SK-N-SH (cell line): ENCODE measurements at regions not wholly inside any gene's neighbourhood (a gene's known extent, or its start where the extent isn't known, plus 50 kb on each side); places are given as distances from the start of the nearest gene placed in this dataset.

Experiments used
- CTCF ChIA-PET: fragments of 300-600, 350-600 bp; formaldehyde crosslinking; extraction: SDS; loops from one replicate; lab custom pipeline; 2021; lab: Yijun Ruan, JAX
- POLR2A ChIA-PET: fragments of 350-600 bp; sonication (Branson Sonifier 250); formaldehyde crosslinking; extraction: SDS; loops from one replicate; lab custom pipeline; 2020; ENCODE audit warnings: antibody characterized with exemption, inconsistent platforms; lab: Yijun Ruan, JAX
- DNase-seq: peaks from one replicate; pipeline ENCODE4 v3.0.0; 2012
- H2AFZ ChIP-seq: fragments of 200-600 bp; sonication (generic); 2 replicates; pipeline ENCODE4 v1.8.1; 2016; ENCODE audit warnings: antibody characterized with exemption, mild to moderate bottlenecking, low read depth
- H3F3A ChIP-seq: fragments of 200-600 bp; sonication (generic); replicated peaks from 2 replicates; pipeline ENCODE3; 2016; ENCODE audit warnings: antibody characterized with exemption, mild to moderate bottlenecking; ENCODE audit not compliant: insufficient read depth
- H3K27ac ChIP-seq, 2 experiments: fragments of 200-500 bp in 1 of 2; fragments of 200-600 bp in 1 of 2; sonication (Bioruptor generic) in 1 of 2; sonication (generic), shearing (Covaris generic) in 1 of 2; 2 replicates each; pipeline versions ENCODE4 v1.5.1 to v1.6.1; 2014 to 2016; ENCODE audit warnings: low read depth in 2 of 2, inconsistent platforms in 1 of 2, low read length in 1 of 2, mild to moderate bottlenecking in 1 of 2, mixed read lengths in 1 of 2
- H3K27me3 ChIP-seq: fragments of 200-600 bp; sonication (generic), shearing (Covaris generic); 2 replicates; pipeline ENCODE4 v1.6.1; 2016; ENCODE audit warnings: mixed run types; ENCODE audit not compliant: insufficient read depth
- H3K36me3 ChIP-seq, 2 experiments: fragments of 200-500 bp in 1 of 2; fragments of 200-600 bp in 1 of 2; sonication (Bioruptor generic) in 1 of 2; sonication (generic) in 1 of 2; replicated peaks in 1 of 2; 2 replicates each; pipeline versions ENCODE3 to v1.5.1; 2014 to 2016; ENCODE audit warnings: low read length in 1 of 2, mild to moderate bottlenecking in 1 of 2; ENCODE audit not compliant: insufficient read depth in 2 of 2, control insufficient read depth in 1 of 2
- H3K4me1 ChIP-seq, 2 experiments: fragments of 200-500 bp in 1 of 2; fragments of 200-600 bp in 1 of 2; sonication (Bioruptor generic) in 1 of 2; sonication (generic), shearing (Covaris generic) in 1 of 2; 2 replicates each; pipeline versions ENCODE4 v1.5.1 to v1.6.1; 2014 to 2016; ENCODE audit warnings: low read depth in 1 of 2, low read length in 1 of 2, mixed run types in 1 of 2; ENCODE audit not compliant: insufficient read depth in 2 of 2, control insufficient read depth in 1 of 2
- H3K4me2 ChIP-seq: fragments of 200-600 bp; sonication (generic), shearing (Covaris generic); 2 replicates; pipeline ENCODE4 v1.6.1; 2017; ENCODE audit warnings: mixed run types
- H3K4me3 ChIP-seq, 2 experiments: fragments of 200-500 bp in 1 of 2; fragments of 200-600 bp in 1 of 2; sonication (Bioruptor generic) in 1 of 2; sonication (generic), shearing (Covaris generic) in 1 of 2; 2 replicates each; pipeline versions ENCODE4 v1.5.1 to v1.8.1; 2014 to 2016; ENCODE audit warnings: low read depth in 2 of 2, inconsistent platforms in 1 of 2, low read length in 1 of 2, mild to moderate bottlenecking in 1 of 2, mixed read lengths in 1 of 2, moderate library complexity in 1 of 2
- H3K79me2 ChIP-seq: fragments of 200-600 bp; sonication (generic); 2 replicates; pipeline ENCODE4 v1.8.1; 2017; ENCODE audit warnings: mild to moderate bottlenecking; ENCODE audit not compliant: insufficient read depth
- H3K9ac ChIP-seq: fragments of 200-600 bp; sonication (generic); 2 replicates; pipeline ENCODE4 v1.6.1; 2017; ENCODE audit warnings: mixed run types
- H3K9me2 ChIP-seq: fragments of 200-600 bp; sonication (generic); 2 replicates; pipeline ENCODE4 v1.6.1; 2017; ENCODE audit warnings: mixed run types
- H3K9me3 ChIP-seq: fragments of 200-600 bp; sonication (generic); 2 replicates; pipeline ENCODE4 v1.6.1; 2017; ENCODE audit warnings: mixed run types, mild to moderate bottlenecking, moderate library complexity
- H4K20me1 ChIP-seq: fragments of 200-600 bp; sonication (generic); 2 replicates; pipeline ENCODE4 v1.6.1; 2017; ENCODE audit warnings: mild to moderate bottlenecking, mixed run types; ENCODE audit not compliant: insufficient read depth
- EP300 ChIP-seq, 2 experiments: IDR thresholded peaks; 2 replicates each; pipeline versions ENCODE4 v1.4.0 to v1.6.1; 2012; ENCODE audit warnings: borderline replicate concordance in 1 of 2, low read depth in 1 of 2, low read length in 1 of 2
- FOSL2 ChIP-seq: IDR thresholded peaks from 2 replicates; pipeline ENCODE4 v1.4.0; 2012; ENCODE audit warnings: low read depth, mild to moderate bottlenecking, moderate library complexity, borderline replicate concordance
- FOXM1 ChIP-seq: IDR thresholded peaks from 2 replicates; pipeline ENCODE4 v1.4.0; 2012; ENCODE audit warnings: low read depth, mild to moderate bottlenecking
- GATA2 ChIP-seq: sonication (generic); formaldehyde crosslinking; IDR thresholded peaks from 2 replicates; pipeline ENCODE4 v1.5.0; 2020; ENCODE audit warnings: mild to moderate bottlenecking, missing genetic modification reagents
- REST ChIP-seq: IDR thresholded peaks from 2 replicates; pipeline ENCODE4 v1.6.1; 2012; ENCODE audit warnings: mild to moderate bottlenecking, low read depth, low read length, moderate library complexity
- TCF12 ChIP-seq: IDR thresholded peaks from 2 replicates; pipeline ENCODE4 v1.4.0; 2012
- USF1 ChIP-seq: IDR thresholded peaks from 2 replicates; pipeline ENCODE4 v1.4.0; 2012; ENCODE audit warnings: low read depth, borderline replicate concordance
- WGBS: methylation state at CpG from one replicate; pipeline ENCODE4 v1.1.6; 2017; ENCODE audit warnings: low lambda C conversion rate; 5-methylcytosine and 5-hydroxymethylcytosine counted together
- TF ChIP-seq, protein P1 (sequence below): IDR thresholded peaks from 2 replicates; pipeline ENCODE4 v1.4.0; 2012; ENCODE audit warnings: low read depth, borderline replicate concordance
- TF ChIP-seq, protein P2 (sequence below): IDR thresholded peaks from 2 replicates; pipeline ENCODE4 v1.4.0; 2012; ENCODE audit warnings: low read depth

DNA sequence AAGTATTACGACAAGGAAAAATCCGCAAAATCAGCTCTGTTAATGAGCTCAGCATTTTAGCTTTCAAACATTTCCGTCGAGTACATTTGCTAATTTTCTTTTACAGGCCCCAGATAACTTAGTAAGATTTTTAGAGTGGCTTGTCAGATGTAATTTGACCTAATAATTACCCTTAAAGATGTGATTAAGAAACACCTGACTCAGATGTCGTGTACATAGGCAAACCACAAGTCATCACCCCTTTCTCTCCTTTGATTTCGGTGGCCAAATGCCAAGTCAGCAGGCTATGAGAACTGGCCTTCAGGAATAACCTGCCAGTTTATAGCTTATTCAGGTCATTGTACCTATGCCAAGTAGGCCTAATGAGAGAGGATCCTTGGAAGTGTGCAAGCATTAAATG lies 369.6 kb downstream of the PCDH7 start (continued):
- TF ChIP-seq USF1 (no peak), TCF12 (no peak), REST (no peak), FOSL2 (no peak)
- TF ChIP-seq, protein P1, sequence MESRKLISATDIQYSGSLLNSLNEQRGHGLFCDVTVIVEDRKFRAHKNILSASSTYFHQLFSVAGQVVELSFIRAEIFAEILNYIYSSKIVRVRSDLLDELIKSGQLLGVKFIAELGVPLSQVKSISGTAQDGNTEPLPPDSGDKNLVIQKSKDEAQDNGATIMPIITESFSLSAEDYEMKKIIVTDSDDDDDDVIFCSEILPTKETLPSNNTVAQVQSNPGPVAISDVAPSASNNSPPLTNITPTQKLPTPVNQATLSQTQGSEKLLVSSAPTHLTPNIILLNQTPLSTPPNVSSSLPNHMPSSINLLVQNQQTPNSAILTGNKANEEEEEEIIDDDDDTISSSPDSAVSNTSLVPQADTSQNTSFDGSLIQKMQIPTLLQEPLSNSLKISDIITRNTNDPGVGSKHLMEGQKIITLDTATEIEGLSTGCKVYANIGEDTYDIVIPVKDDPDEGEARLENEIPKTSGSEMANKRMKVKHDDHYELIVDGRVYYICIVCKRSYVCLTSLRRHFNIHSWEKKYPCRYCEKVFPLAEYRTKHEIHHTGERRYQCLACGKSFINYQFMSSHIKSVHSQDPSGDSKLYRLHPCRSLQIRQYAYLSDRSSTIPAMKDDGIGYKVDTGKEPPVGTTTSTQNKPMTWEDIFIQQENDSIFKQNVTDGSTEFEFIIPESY, result no peak

GRCh38 chr4:31094474-31094873 lies 374.3 kb downstream of the PCDH7 start:
- no peak overlapping the region for H2AFZ ChIP-seq
- no peaks in the 10 kb centered on the region for H3K9me2 ChIP-seq
- ChIA-PET POLR2A (no interaction called here), CTCF (interaction anchor here (1.2 kb wide), 1 partner anchor 11 kb away, joined by 5 read pairs; no protein-coding TSS in a partner anchor)
- H3K79me2 ChIP-seq, result no peaks in the 10 kb centered on the region
- peak in 1 of 2 experiments; percentile 34; a peak in 1 of 4 replicates for TF ChIP-seq EP300 (IDR thresholded peaks at IDR 0.05; ENCODE audit: borderline replicate concordance in 1 of 2, low read depth in 1 of 2, low read length in 1 of 2)
- no peak for TF ChIP-seq FOXM1
- peak; percentile 62 for TF ChIP-seq GATA2 (CRISPR knock-in tag)
- TF ChIP-seq, protein P2, sequence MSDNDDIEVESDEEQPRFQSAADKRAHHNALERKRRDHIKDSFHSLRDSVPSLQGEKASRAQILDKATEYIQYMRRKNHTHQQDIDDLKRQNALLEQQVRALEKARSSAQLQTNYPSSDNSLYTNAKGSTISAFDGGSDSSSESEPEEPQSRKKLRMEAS, result no peak
- H3F3A ChIP-seq, result no peaks in the 10 kb centered on the region
- H3K36me3 ChIP-seq, result no peaks in the 10 kb centered on the region
- H3K9ac ChIP-seq, result no peak overlapping the region
- peak; percentile 30 for DNase-seq
- no peak overlapping the region for H3K27ac ChIP-seq
- 24% methylated on average over 2 of the region's 2 CpGs for WGBS
- no peak overlapping the region for H3K4me3 ChIP-seq
- H4K20me1 ChIP-seq, result no peaks in the 10 kb centered on the region
- H3K4me1 ChIP-seq, result peaks cover 0 to 2% of the 10 kb centered on the region in 2 experiments; a peak in 3 of 4 replicates
- no peak overlapping the region for H3K4me2 ChIP-seq
- no peaks in the 10 kb centered on the region for H3K27me3 ChIP-seq
- no peaks in the 10 kb centered on the region for H3K9me3 ChIP-seq
